ENCODE measurements at regions not wholly inside any gene's neighbourhood (a gene's known extent, or its start where the extent isn't known, plus 50 kb on each side); places are given as distances from the start of the nearest gene placed in this dataset.

GRCh38 chr1:173303984-173304383 lies 96.9 kb upstream of the TNFSF4 start:
- intact Hi-C loops (cut with DNase I) = no loop called here
- H3K27me3 ChIP-seq = no peaks in the 10 kb centered on the region
- ATAC-seq = no peak
- H3K27ac ChIP-seq = no peak overlapping the region
- DNase-seq = no peak
- WGBS, 4 donors = 87 to 97% (median 95%) methylated on average over 1 of the region's 1 CpG
- no peak overlapping the region for H3K4me3 ChIP-seq
- peaks cover 0 to 7% (median 0%) of the 10 kb centered on the region in 12 donors for H3K9me3 ChIP-seq
- peaks cover 0 to 5% (median 0%) of the 10 kb centered on the region in 12 donors for H3K4me1 ChIP-seq
- TF ChIP-seq CTCF (IDR thresholded peaks at IDR 0.05) (no peak), POLR2A (IDR thresholded peaks at IDR 0.05) (no peak)
- no peaks in the 10 kb centered on the region for H3K36me3 ChIP-seq

- H3K4me1 ChIP-seq = peaks cover 0 to 5% (median 0%) of the 10 kb centered on the region in 12 donors
- no peak for DNase-seq
- H3K4me3 ChIP-seq = no peak overlapping the region
- no peak for TF ChIP-seq POLR2A (IDR thresholded peaks at IDR 0.05)
- TF ChIP-seq CTCF (IDR thresholded peaks at IDR 0.05) = no peak
- intact Hi-C loops (cut with DNase I) = no loop called here
- ATAC-seq = no peak
- no peak overlapping the region for H3K27ac ChIP-seq
- H3K9me3 ChIP-seq = peaks cover 0 to 12% (median 0%) of the 10 kb centered on the region in 12 donors
- H3K36me3 ChIP-seq = no peaks in the 10 kb centered on the region
- 57 to 66% (median 62%) methylated on average over 1 of the region's 1 CpG for WGBS, 4 donors
- no peaks in the 10 kb centered on the region for H3K27me3 ChIP-seq
Observed at GRCh38 chr1:173304529-173305227, 97.5 kb upstream of the TNFSF4 start.

GRCh38 chr1:173307845-173308244 lies 100.7 kb upstream of the TNFSF4 start:
- H3K4me3 ChIP-seq = no peak overlapping the region
- WGBS, 4 donors = 84 to 89% (median 86%) methylated on average over 1 of the region's 1 CpG
- H3K36me3 ChIP-seq = no peaks in the 10 kb centered on the region
- intact Hi-C loops (cut with DNase I) = no loop called here
- no peak overlapping the region for H3K27ac ChIP-seq
- peaks cover 0 to 23% (median 0%) of the 10 kb centered on the region in 12 donors for H3K9me3 ChIP-seq
- TF ChIP-seq POLR2A (IDR thresholded peaks at IDR 0.05) = no peak
- no peak for TF ChIP-seq CTCF (IDR thresholded peaks at IDR 0.05)
- H3K27me3 ChIP-seq = no peaks in the 10 kb centered on the region
- ATAC-seq (no peak), DNase-seq (no peak)
- H3K4me1 ChIP-seq = peaks cover 0 to 5% (median 0%) of the 10 kb centered on the region in 12 donors

- 90 to 97% (median 94%) methylated on average over 1 of the region's 1 CpG for WGBS, 4 donors
- H3K4me3 ChIP-seq = no peak overlapping the region
- TF ChIP-seq POLR2A (IDR thresholded peaks at IDR 0.05) = no peak
- TF ChIP-seq CTCF (IDR thresholded peaks at IDR 0.05) = no peak
Observed at GRCh38 chr1:173314656-173315055, 107.5 kb upstream of the TNFSF4 start.

More at GRCh38 chr1:173314656-173315055, 107.5 kb upstream of the TNFSF4 start:
- no peak for ATAC-seq
- Histone ChIP-seq H3K36me3 (no peaks in the 10 kb centered on the region), H3K4me1 (no peaks in the 10 kb centered on the region), H3K27me3 (no peaks in the 10 kb centered on the region), H3K9me3 (peaks cover 0 to 11% (median 0%) of the 10 kb centered on the region in 12 donors), H3K27ac (no peak overlapping the region)
- intact Hi-C loops (cut with DNase I) = no loop called here
- DNase-seq = no peak

Data from heart left ventricle (tissue), 16 donors.